Neural progenitor cell (in vitro differentiated cells): ENCODE measurements at regions not wholly inside any gene's neighbourhood (a gene's known extent, or its start where the extent isn't known, plus 50 kb on each side); places are given as distances from the start of the nearest gene placed in this dataset.
A peak's percentile ranks its signal among the peaks of the same experiment; 100 is the strongest.

Experiments
- CTCF ChIP-seq: fragments of 200-600 bp; sonication (generic); IDR thresholded peaks from 2 replicates; pipeline ENCODE4 v1.5.1; 2017; ENCODE audit warnings: antibody characterized with exemption, mild to moderate bottlenecking
- EZH2 ChIP-seq: fragments of 200-600 bp; sonication (generic); IDR thresholded peaks from 2 replicates; pipeline ENCODE4 v1.6.1; 2017; ENCODE audit warnings: antibody characterized with exemption, mild to moderate bottlenecking, moderate library complexity

GRCh38 chr16:5428932-5429331 lies 331.3 kb upstream of the EEF2KMT start:
- TF ChIP-seq CTCF (peak; percentile 64), EZH2 (no peak)
